H9 (cell line): ENCODE measurements at regions not wholly inside any gene's neighbourhood (a gene's known extent, or its start where the extent isn't known, plus 50 kb on each side); places are given as distances from the start of the nearest gene placed in this dataset.

ENCODE experiments used
- DNase-seq: peaks from one replicate; pipeline ENCODE4 v3.0.0-alpha.2; 2017
- H2AFZ ChIP-seq: one replicate; pipeline ENCODE4 v1.6.1; 2013; ENCODE audit warnings: mild to moderate bottlenecking, low read length, control low read depth, moderate library complexity
- H2AK5ac ChIP-seq: 2 replicates; pipeline ENCODE4 v1.6.1; 2013; ENCODE audit warnings: low read length, control low read depth, mixed read lengths; ENCODE audit not compliant: insufficient read length
- H2BK120ac ChIP-seq: one replicate; pipeline ENCODE4 v1.6.1; 2013; ENCODE audit warnings: low read depth, mild to moderate bottlenecking, low read length, control low read depth, inconsistent platforms; ENCODE audit not compliant: poor library complexity, severe bottlenecking
- H2BK12ac ChIP-seq: 2 replicates; pipeline ENCODE4 v1.6.1; 2013; ENCODE audit warnings: low read length, control low read depth, mixed read lengths, low read depth; ENCODE audit not compliant: insufficient read length
- H2BK15ac ChIP-seq: 2 replicates; pipeline ENCODE4 v1.6.1; 2013; ENCODE audit warnings: low read depth, low read length, control low read depth
- H2BK20ac ChIP-seq: one replicate; pipeline ENCODE4 v1.6.1; 2013; ENCODE audit warnings: low read depth, mild to moderate bottlenecking, low read length, control low read depth, inconsistent platforms; ENCODE audit not compliant: poor library complexity, severe bottlenecking
- H2BK5ac ChIP-seq: 2 replicates; pipeline ENCODE4 v1.6.1; 2013; ENCODE audit warnings: low read length, control low read depth, mixed read lengths; ENCODE audit not compliant: insufficient read length
- H3K14ac ChIP-seq: 2 replicates; pipeline ENCODE4 v1.6.1; 2013; ENCODE audit warnings: low read length, control low read depth; ENCODE audit not compliant: insufficient read depth
- H3K18ac ChIP-seq: 2 replicates; pipeline ENCODE4 v1.6.1; 2013; ENCODE audit warnings: low read depth, mild to moderate bottlenecking, mixed read lengths, low read length, control low read depth; ENCODE audit not compliant: insufficient read length
- H3K23ac ChIP-seq: 2 replicates; pipeline ENCODE4 v1.6.1; 2013; ENCODE audit warnings: low read length, control low read depth, mixed read lengths, low read depth; ENCODE audit not compliant: insufficient read length
- H3K23me2 ChIP-seq: 2 replicates; pipeline ENCODE4 v1.6.1; 2013; ENCODE audit warnings: low read depth, mild to moderate bottlenecking, mixed read lengths, low read length, control low read depth; ENCODE audit not compliant: insufficient read length, poor library complexity, severe bottlenecking
- H3K27ac ChIP-seq: 2 replicates; pipeline ENCODE4 v1.5.1; 2013; ENCODE audit warnings: low read length, control low read depth, mixed read lengths, low read depth; ENCODE audit not compliant: insufficient read length
- H3K27me3 ChIP-seq: 2 replicates; pipeline ENCODE4 v1.6.1; 2013; ENCODE audit warnings: low read length, control low read depth, inconsistent platforms; ENCODE audit not compliant: insufficient read depth
- H3K4ac ChIP-seq: 2 replicates; pipeline ENCODE4 v1.6.1; 2013; ENCODE audit warnings: low read depth, mild to moderate bottlenecking, control low read depth, inconsistent platforms, low read length, moderate library complexity
- H3K4me1 ChIP-seq: 2 replicates; pipeline ENCODE4 v1.6.1; 2013; ENCODE audit warnings: low read length, control low read depth, inconsistent platforms; ENCODE audit not compliant: insufficient read depth
- H3K4me2 ChIP-seq: 2 replicates; pipeline ENCODE4 v1.6.1; 2013; ENCODE audit warnings: low read length, control low read depth, mixed read lengths; ENCODE audit not compliant: insufficient read length, insufficient read depth
- H3K56ac ChIP-seq: 2 replicates; pipeline ENCODE4 v1.6.1; 2013; ENCODE audit warnings: low read depth, mild to moderate bottlenecking, mixed read lengths, low read length, control low read depth; ENCODE audit not compliant: insufficient read length
- H3K79me1 ChIP-seq: 2 replicates; pipeline ENCODE4 v1.6.1; 2013; ENCODE audit warnings: low read depth, mild to moderate bottlenecking, moderate library complexity, low read length, control low read depth, inconsistent platforms; ENCODE audit not compliant: insufficient read depth, poor library complexity, severe bottlenecking
- H3K79me2 ChIP-seq: 2 replicates; pipeline ENCODE4 v1.6.1; 2013; ENCODE audit warnings: low read length, control low read depth, inconsistent platforms; ENCODE audit not compliant: insufficient read depth
- H3K9ac ChIP-seq: 2 replicates; pipeline ENCODE4 v1.6.1; 2013; ENCODE audit warnings: low read length, control low read depth, mixed read lengths; ENCODE audit not compliant: insufficient read length; ENCODE audit errors: extremely low read depth
- H3K9me3 ChIP-seq: one replicate; pipeline ENCODE4 v1.6.1; 2013; ENCODE audit warnings: low read depth, low read length, inconsistent platforms; ENCODE audit not compliant: control insufficient read depth
- H3T11ph ChIP-seq: one replicate; pipeline ENCODE4 v1.6.1; 2013; ENCODE audit warnings: mild to moderate bottlenecking, low read length, control low read depth, inconsistent platforms
- H4K20me1 ChIP-seq: one replicate; pipeline ENCODE4 v1.6.1; 2013; ENCODE audit not compliant: control insufficient read depth, insufficient read length, insufficient read depth
- H4K5ac ChIP-seq: 2 replicates; pipeline ENCODE4 v1.6.1; 2013; ENCODE audit warnings: low read depth, mild to moderate bottlenecking, mixed read lengths, low read length, control low read depth; ENCODE audit not compliant: insufficient read length
- H4K8ac ChIP-seq: replicated peaks from 2 replicates; pipeline ENCODE4 v1.6.1; 2013; ENCODE audit warnings: low read length, control low read depth, mixed read lengths, low read depth; ENCODE audit not compliant: insufficient read length
- H4K91ac ChIP-seq: 2 replicates; pipeline ENCODE4 v1.6.1; 2013; ENCODE audit warnings: low read depth, mild to moderate bottlenecking, moderate library complexity, mixed read lengths, low read length, control low read depth; ENCODE audit not compliant: insufficient read length
- H3K27ac Mint-ChIP-seq, 3 experiments: 2 replicates in 2 of 3; 3 replicates in 1 of 3; pipeline ENCODE4 v1.8.0; 2020 to 2021; ENCODE audit warnings: mixed read lengths in 3 of 3, mild to moderate bottlenecking in 1 of 3, moderate library complexity in 1 of 3
- H3K27me3 Mint-ChIP-seq: 2 replicates; pipeline ENCODE4 v1.8.0; 2021; ENCODE audit warnings: low read depth, mild to moderate bottlenecking, moderate library complexity, mixed read lengths
- H3K36me3 Mint-ChIP-seq, 3 experiments: 2 replicates in 2 of 3; 3 replicates in 1 of 3; pipeline ENCODE4 v1.8.0; 2020 to 2021; ENCODE audit warnings: low read depth in 3 of 3, mixed read lengths in 3 of 3; ENCODE audit not compliant: insufficient read depth in 1 of 3
- H3K4me1 Mint-ChIP-seq, 2 experiments: 2 replicates each; pipeline ENCODE4 v1.8.0; 2020; ENCODE audit warnings: mixed read lengths in 2 of 2
- H3K4me3 Mint-ChIP-seq, 2 experiments: 2 replicates in 1 of 2; 3 replicates in 1 of 2; pipeline ENCODE4 v1.8.0; 2020 to 2021; ENCODE audit warnings: mild to moderate bottlenecking in 2 of 2, mixed read lengths in 2 of 2, moderate library complexity in 1 of 2
- H3K9me3 Mint-ChIP-seq, 2 experiments: 2 replicates in 1 of 2; 3 replicates in 1 of 2; pipeline ENCODE4 v1.8.0; 2020; ENCODE audit warnings: mild to moderate bottlenecking in 2 of 2, mixed read lengths in 2 of 2, moderate library complexity in 1 of 2
- CTCF ChIP-seq: fragments of 200-600 bp; sonication (generic); conservative IDR thresholded peaks from 3 replicates; pipeline ENCODE4 v1.8.0; 2021; ENCODE audit warnings: antibody characterized with exemption, mild to moderate bottlenecking
- WGBS: extraction: QIAGEN DNeasy Blood & Tissue Kit; methylation state at CpG from one replicate; pipeline ENCODE4 v1.1.7; 2013; ENCODE audit warnings: missing lambda C conversion rate, low lambda C conversion rate, mixed read lengths; ENCODE audit not compliant: insufficient read length; ENCODE audit errors: extremely low coverage; 5-methylcytosine and 5-hydroxymethylcytosine counted together

DNA sequence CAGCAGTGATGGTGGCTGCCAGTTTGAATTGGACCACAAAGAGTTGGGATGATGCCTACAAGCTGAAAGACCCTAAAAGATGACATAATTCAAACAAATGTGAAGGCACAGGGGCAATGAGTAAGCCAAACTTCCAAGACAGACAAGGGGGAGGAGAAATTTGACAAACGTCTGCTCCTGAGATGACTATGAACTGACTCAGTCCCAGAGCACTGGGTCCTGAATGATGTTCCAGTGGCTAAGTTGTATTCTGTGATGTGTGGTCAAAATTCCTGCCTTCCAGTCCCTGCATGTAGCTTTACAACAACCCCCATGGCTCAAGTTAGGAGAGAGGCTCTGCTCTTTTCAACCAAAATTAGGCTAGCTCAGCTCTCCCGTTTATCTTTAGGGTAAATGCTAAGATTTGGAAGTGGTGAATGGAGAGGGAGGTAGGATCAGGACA, 86.1 kb upstream of the SIRPA start:
- no peak overlapping the region for H3K4ac ChIP-seq
- H2BK12ac ChIP-seq, result no peak overlapping the region
- no peak overlapping the region for H3K23ac ChIP-seq
- no peak for TF ChIP-seq CTCF
- H2AFZ ChIP-seq, result no peak overlapping the region
- no peak overlapping the region for H3K4me3 Mint-ChIP-seq
- H2BK15ac ChIP-seq, result no peak overlapping the region
- no peak overlapping the region for H3K4me2 ChIP-seq
- no peak overlapping the region for H2BK5ac ChIP-seq
- H3K79me2 ChIP-seq, result no peaks in the 10 kb centered on the region
- H3K27me3 Mint-ChIP-seq, result peaks cover 41% of the 10 kb centered on the region
- H3K56ac ChIP-seq, result no peak overlapping the region
- H3K18ac ChIP-seq, result no peak overlapping the region
- H3K27me3 ChIP-seq, result peaks cover 4% of the 10 kb centered on the region; the same call in 1 of the 2 replicates
- H3K23me2 ChIP-seq, result no peaks in the 10 kb centered on the region
- H3K9me3 Mint-ChIP-seq, result no peaks in the 10 kb centered on the region
- no peaks in the 10 kb centered on the region for H3K36me3 Mint-ChIP-seq
- no peaks in the 10 kb centered on the region for H4K20me1 ChIP-seq
- H3K14ac ChIP-seq, result no peak overlapping the region
- DNase-seq, result no peak
- H3K9me3 ChIP-seq, result no peaks in the 10 kb centered on the region
- H3K27ac Mint-ChIP-seq, result no peak overlapping the region
- H3K4me1 ChIP-seq, result peaks cover 11% of the 10 kb centered on the region; the same call in 1 of the 2 replicates
- H4K8ac ChIP-seq, result no peak overlapping the region
- WGBS, result no CpG with 5 or more reads among the region's 2 CpGs
- no peak overlapping the region for H2BK120ac ChIP-seq
- H3T11ph ChIP-seq, result no peak overlapping the region
- H4K91ac ChIP-seq, result no peak overlapping the region
- no peak overlapping the region for H3K27ac ChIP-seq
- H2BK20ac ChIP-seq, result no peak overlapping the region
- no peak overlapping the region for H3K9ac ChIP-seq
- no peaks in the 10 kb centered on the region for H3K79me1 ChIP-seq
- H2AK5ac ChIP-seq, result no peak overlapping the region
- peaks cover 66 to 70% of the 10 kb centered on the region in 2 experiments for H3K4me1 Mint-ChIP-seq
- no peak overlapping the region for H4K5ac ChIP-seq
